ENCODE measurements at regions not wholly inside any gene's neighbourhood (a gene's known extent, or its start where the extent isn't known, plus 50 kb on each side); places are given as distances from the start of the nearest gene placed in this dataset.

- no peak for TF ChIP-seq CTCF (conservative IDR thresholded peaks at IDR 0.05 in 1 of 2, IDR thresholded peaks at IDR 0.05 in 1 of 2; ENCODE audit: extremely low read depth in 1 of 2, insufficient read depth in 1 of 2, low read depth in 1 of 2, low read length in 2 of 2)
- TF ChIP-seq EZH2 (IDR thresholded peaks at IDR 0.05; ENCODE audit: borderline replicate concordance, low read length) = no peak
Measured at GRCh38 chr7:346116-346898, 56.3 kb downstream of the FOXL3 start.

All from mammary epithelial cell (primary cell).